SK-N-SH (cell line): ENCODE measurements at regions not wholly inside any gene's neighbourhood (a gene's known extent, or its start where the extent isn't known, plus 50 kb on each side); places are given as distances from the start of the nearest gene placed in this dataset.

Source experiments
- CTCF ChIA-PET: fragments of 300-600, 350-600 bp; formaldehyde crosslinking; extraction: SDS; loops from one replicate; lab custom pipeline; 2021; lab: Yijun Ruan, JAX
- POLR2A ChIA-PET: fragments of 350-600 bp; sonication (Branson Sonifier 250); formaldehyde crosslinking; extraction: SDS; loops from one replicate; lab custom pipeline; 2020; ENCODE audit warnings: antibody characterized with exemption, inconsistent platforms; lab: Yijun Ruan, JAX
- DNase-seq: peaks from one replicate; pipeline ENCODE4 v3.0.0; 2012
- H2AFZ ChIP-seq: fragments of 200-600 bp; sonication (generic); 2 replicates; pipeline ENCODE4 v1.8.1; 2016; ENCODE audit warnings: antibody characterized with exemption, mild to moderate bottlenecking, low read depth
- H3F3A ChIP-seq: fragments of 200-600 bp; sonication (generic); replicated peaks from 2 replicates; pipeline ENCODE3; 2016; ENCODE audit warnings: antibody characterized with exemption, mild to moderate bottlenecking; ENCODE audit not compliant: insufficient read depth
- H3K27ac ChIP-seq, 2 experiments: fragments of 200-500 bp in 1 of 2; fragments of 200-600 bp in 1 of 2; sonication (Bioruptor generic) in 1 of 2; sonication (generic), shearing (Covaris generic) in 1 of 2; 2 replicates each; pipeline versions ENCODE4 v1.5.1 to v1.6.1; 2014 to 2016; ENCODE audit warnings: low read depth in 2 of 2, inconsistent platforms in 1 of 2, low read length in 1 of 2, mild to moderate bottlenecking in 1 of 2, mixed read lengths in 1 of 2
- H3K27me3 ChIP-seq: fragments of 200-600 bp; sonication (generic), shearing (Covaris generic); 2 replicates; pipeline ENCODE4 v1.6.1; 2016; ENCODE audit warnings: mixed run types; ENCODE audit not compliant: insufficient read depth
- H3K36me3 ChIP-seq, 2 experiments: fragments of 200-500 bp in 1 of 2; fragments of 200-600 bp in 1 of 2; sonication (Bioruptor generic) in 1 of 2; sonication (generic) in 1 of 2; replicated peaks in 1 of 2; 2 replicates each; pipeline versions ENCODE3 to v1.5.1; 2014 to 2016; ENCODE audit warnings: low read length in 1 of 2, mild to moderate bottlenecking in 1 of 2; ENCODE audit not compliant: insufficient read depth in 2 of 2, control insufficient read depth in 1 of 2
- H3K4me1 ChIP-seq, 2 experiments: fragments of 200-500 bp in 1 of 2; fragments of 200-600 bp in 1 of 2; sonication (Bioruptor generic) in 1 of 2; sonication (generic), shearing (Covaris generic) in 1 of 2; 2 replicates each; pipeline versions ENCODE4 v1.5.1 to v1.6.1; 2014 to 2016; ENCODE audit warnings: low read depth in 1 of 2, low read length in 1 of 2, mixed run types in 1 of 2; ENCODE audit not compliant: insufficient read depth in 2 of 2, control insufficient read depth in 1 of 2
- H3K4me2 ChIP-seq: fragments of 200-600 bp; sonication (generic), shearing (Covaris generic); 2 replicates; pipeline ENCODE4 v1.6.1; 2017; ENCODE audit warnings: mixed run types
- H3K4me3 ChIP-seq, 2 experiments: fragments of 200-500 bp in 1 of 2; fragments of 200-600 bp in 1 of 2; sonication (Bioruptor generic) in 1 of 2; sonication (generic), shearing (Covaris generic) in 1 of 2; 2 replicates each; pipeline versions ENCODE4 v1.5.1 to v1.8.1; 2014 to 2016; ENCODE audit warnings: low read depth in 2 of 2, inconsistent platforms in 1 of 2, low read length in 1 of 2, mild to moderate bottlenecking in 1 of 2, mixed read lengths in 1 of 2, moderate library complexity in 1 of 2
- H3K79me2 ChIP-seq: fragments of 200-600 bp; sonication (generic); 2 replicates; pipeline ENCODE4 v1.8.1; 2017; ENCODE audit warnings: mild to moderate bottlenecking; ENCODE audit not compliant: insufficient read depth
- H3K9ac ChIP-seq: fragments of 200-600 bp; sonication (generic); 2 replicates; pipeline ENCODE4 v1.6.1; 2017; ENCODE audit warnings: mixed run types
- H3K9me2 ChIP-seq: fragments of 200-600 bp; sonication (generic); 2 replicates; pipeline ENCODE4 v1.6.1; 2017; ENCODE audit warnings: mixed run types
- H3K9me3 ChIP-seq: fragments of 200-600 bp; sonication (generic); 2 replicates; pipeline ENCODE4 v1.6.1; 2017; ENCODE audit warnings: mixed run types, mild to moderate bottlenecking, moderate library complexity
- H4K20me1 ChIP-seq: fragments of 200-600 bp; sonication (generic); 2 replicates; pipeline ENCODE4 v1.6.1; 2017; ENCODE audit warnings: mild to moderate bottlenecking, mixed run types; ENCODE audit not compliant: insufficient read depth
- EP300 ChIP-seq, 2 experiments: IDR thresholded peaks; 2 replicates each; pipeline versions ENCODE4 v1.4.0 to v1.6.1; 2012; ENCODE audit warnings: borderline replicate concordance in 1 of 2, low read depth in 1 of 2, low read length in 1 of 2
- EZH2phosphoT487 ChIP-seq: fragments of 200-600 bp; sonication (generic); IDR thresholded peaks from 2 replicates; pipeline ENCODE4 v1.6.1; 2017; ENCODE audit warnings: low read depth, mixed run types, mild to moderate bottlenecking, antibody characterized with exemption, moderate library complexity, borderline replicate concordance
- FOXJ3 ChIP-seq: sonication (generic); formaldehyde crosslinking; IDR thresholded peaks from 2 replicates; pipeline ENCODE4 v1.5.1; 2020; ENCODE audit warnings: mild to moderate bottlenecking, missing genetic modification reagents
- FOXM1 ChIP-seq: IDR thresholded peaks from 2 replicates; pipeline ENCODE4 v1.4.0; 2012; ENCODE audit warnings: low read depth, mild to moderate bottlenecking
- GATA2 ChIP-seq: sonication (generic); formaldehyde crosslinking; IDR thresholded peaks from 2 replicates; pipeline ENCODE4 v1.5.0; 2020; ENCODE audit warnings: mild to moderate bottlenecking, missing genetic modification reagents
- MAX ChIP-seq: IDR thresholded peaks from 2 replicates; pipeline ENCODE4 v1.4.0; 2012; ENCODE audit warnings: low read depth
- MEF2A ChIP-seq: IDR thresholded peaks from 2 replicates; pipeline ENCODE4 v1.4.0; 2012; ENCODE audit warnings: low read depth, borderline replicate concordance
- MXI1 ChIP-seq: IDR thresholded peaks from 2 replicates; pipeline ENCODE4 v1.6.1; 2012; ENCODE audit warnings: mild to moderate bottlenecking, low read depth, low read length, improper control_type of control experiment
- NFIC ChIP-seq: IDR thresholded peaks from 2 replicates; pipeline ENCODE4 v1.4.0; 2012; ENCODE audit warnings: borderline replicate concordance
- NRF1 ChIP-seq: IDR thresholded peaks from 2 replicates; pipeline ENCODE4 v1.6.1; 2012; ENCODE audit warnings: low read depth, mild to moderate bottlenecking, low read length
- REST ChIP-seq: IDR thresholded peaks from 2 replicates; pipeline ENCODE4 v1.6.1; 2012; ENCODE audit warnings: mild to moderate bottlenecking, low read depth, low read length, moderate library complexity
- RFX5 ChIP-seq: IDR thresholded peaks from 2 replicates; pipeline ENCODE4 v1.6.1; 2012; ENCODE audit warnings: mild to moderate bottlenecking, improper control_type of control experiment, low read length
- SIN3A ChIP-seq: IDR thresholded peaks from 2 replicates; pipeline ENCODE4 v1.6.1; 2012; ENCODE audit warnings: low read depth, mild to moderate bottlenecking, low read length, moderate library complexity, borderline replicate concordance
- WGBS: methylation state at CpG from one replicate; pipeline ENCODE4 v1.1.6; 2017; ENCODE audit warnings: low lambda C conversion rate; 5-methylcytosine and 5-hydroxymethylcytosine counted together
- TF ChIP-seq, protein P1 (sequence below): IDR thresholded peaks from 2 replicates; pipeline ENCODE4 v1.4.0; 2012; ENCODE audit warnings: low read depth, borderline replicate concordance
- TF ChIP-seq, protein P2 (sequence below): IDR thresholded peaks from 2 replicates; pipeline ENCODE4 v1.4.0; 2012; ENCODE audit warnings: low read depth, borderline replicate concordance

DNA sequence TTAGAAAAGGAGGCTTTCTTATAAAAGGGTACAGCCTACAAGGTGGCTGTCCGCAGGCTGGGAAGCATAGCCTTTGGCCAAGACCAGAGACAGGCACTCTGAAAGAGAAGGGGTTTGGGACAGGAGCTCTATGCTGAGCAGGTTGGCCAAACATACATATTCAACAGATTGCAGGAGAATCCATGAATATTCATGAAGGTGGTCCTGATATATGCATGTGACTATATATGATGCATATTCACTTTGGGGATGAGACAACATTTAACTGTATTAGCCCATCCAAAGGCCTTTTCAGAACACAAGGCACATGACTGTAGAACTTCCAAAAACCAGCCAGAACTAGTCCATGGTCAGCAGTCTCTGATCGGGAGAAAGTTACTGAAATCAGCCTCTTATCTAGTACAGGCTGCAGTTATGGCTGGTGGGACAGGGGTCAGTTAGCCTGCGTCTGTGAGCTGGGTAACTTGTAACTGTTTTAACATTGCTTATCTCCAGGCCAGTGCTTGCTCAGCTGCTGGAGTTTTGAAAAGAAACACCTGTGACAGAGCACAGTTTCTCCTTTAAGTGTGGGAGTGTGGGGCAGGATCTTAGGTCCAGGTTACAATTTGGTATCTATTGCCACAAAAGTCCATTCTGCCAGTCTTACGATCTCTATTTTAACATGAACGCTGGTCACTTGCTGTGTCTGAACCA lies 924.2 kb downstream of the UQCRFS1 start:
- Histone ChIP-seq H3K9me2 (no peaks in the 10 kb centered on the region), H2AFZ (no peak overlapping the region), H3K4me3 (no peak overlapping the region), H3K9me3 (no peaks in the 10 kb centered on the region), H3K27ac (no peak overlapping the region), H3K79me2 (no peaks in the 10 kb centered on the region), H3K27me3 (no peaks in the 10 kb centered on the region), H3K4me2 (no peak overlapping the region), H3F3A (no peaks in the 10 kb centered on the region), H4K20me1 (no peaks in the 10 kb centered on the region), H3K9ac (no peak overlapping the region), H3K4me1 (no peaks in the 10 kb centered on the region; a peak in 1 of 4 replicates), H3K36me3 (no peaks in the 10 kb centered on the region)
- ChIA-PET POLR2A (no interaction called here), CTCF (no interaction called here)
- 8% methylated on average over 5 of the region's 5 CpGs for WGBS
- TF ChIP-seq EZH2phosphoT487: no peak
- no peak for TF ChIP-seq SIN3A
- TF ChIP-seq EP300 (IDR thresholded peaks at IDR 0.05; ENCODE audit: borderline replicate concordance in 1 of 2, low read depth in 1 of 2, low read length in 1 of 2): no peak
- no peak for TF ChIP-seq RFX5
- no peak for TF ChIP-seq FOXJ3 (CRISPR knock-in tag)
- TF ChIP-seq MEF2A: no peak
- TF ChIP-seq MXI1: no peak
- TF ChIP-seq FOXM1: no peak
- TF ChIP-seq, protein P1, sequence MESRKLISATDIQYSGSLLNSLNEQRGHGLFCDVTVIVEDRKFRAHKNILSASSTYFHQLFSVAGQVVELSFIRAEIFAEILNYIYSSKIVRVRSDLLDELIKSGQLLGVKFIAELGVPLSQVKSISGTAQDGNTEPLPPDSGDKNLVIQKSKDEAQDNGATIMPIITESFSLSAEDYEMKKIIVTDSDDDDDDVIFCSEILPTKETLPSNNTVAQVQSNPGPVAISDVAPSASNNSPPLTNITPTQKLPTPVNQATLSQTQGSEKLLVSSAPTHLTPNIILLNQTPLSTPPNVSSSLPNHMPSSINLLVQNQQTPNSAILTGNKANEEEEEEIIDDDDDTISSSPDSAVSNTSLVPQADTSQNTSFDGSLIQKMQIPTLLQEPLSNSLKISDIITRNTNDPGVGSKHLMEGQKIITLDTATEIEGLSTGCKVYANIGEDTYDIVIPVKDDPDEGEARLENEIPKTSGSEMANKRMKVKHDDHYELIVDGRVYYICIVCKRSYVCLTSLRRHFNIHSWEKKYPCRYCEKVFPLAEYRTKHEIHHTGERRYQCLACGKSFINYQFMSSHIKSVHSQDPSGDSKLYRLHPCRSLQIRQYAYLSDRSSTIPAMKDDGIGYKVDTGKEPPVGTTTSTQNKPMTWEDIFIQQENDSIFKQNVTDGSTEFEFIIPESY: no peak
- TF ChIP-seq GATA2: no peak
- no peak for TF ChIP-seq MAX
- no peak for TF ChIP-seq NFIC
- TF ChIP-seq NRF1: no peak
- DNase-seq: no peak

DNA sequence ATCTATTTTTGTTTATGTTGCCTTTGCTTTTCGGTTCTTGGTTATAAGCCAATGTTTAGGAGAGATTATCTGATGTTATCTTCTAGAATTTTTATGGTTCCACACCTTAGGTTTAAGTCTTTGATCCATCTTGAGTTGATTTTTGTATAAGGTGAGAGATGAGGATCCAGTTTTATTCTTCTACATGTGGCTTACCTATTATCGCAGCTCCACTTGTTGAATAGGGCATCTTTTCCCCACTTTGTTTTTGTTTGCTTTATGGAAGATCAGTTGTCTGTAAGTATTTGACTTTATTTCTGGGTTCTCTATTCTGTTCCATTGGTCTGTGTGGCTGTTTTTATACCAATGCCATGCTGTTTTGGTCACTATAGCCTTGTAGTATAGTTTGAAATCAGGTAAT lies 927.0 kb downstream of the UQCRFS1 start:
- no peaks in the 10 kb centered on the region for H3K27me3 ChIP-seq
- H3K79me2 ChIP-seq: no peaks in the 10 kb centered on the region
- no peaks in the 10 kb centered on the region for H4K20me1 ChIP-seq
- no peak overlapping the region for H3K27ac ChIP-seq
- no peak overlapping the region for H2AFZ ChIP-seq
- H3F3A ChIP-seq: no peaks in the 10 kb centered on the region
- no peak overlapping the region for H3K4me3 ChIP-seq
- no peak overlapping the region for H3K9ac ChIP-seq
- ChIA-PET POLR2A (no interaction called here), CTCF (no interaction called here)
- no peak overlapping the region for H3K4me2 ChIP-seq
- H3K9me2 ChIP-seq: no peaks in the 10 kb centered on the region
- H3K9me3 ChIP-seq: no peaks in the 10 kb centered on the region
- no peak for TF ChIP-seq REST
- TF ChIP-seq, protein P2, sequence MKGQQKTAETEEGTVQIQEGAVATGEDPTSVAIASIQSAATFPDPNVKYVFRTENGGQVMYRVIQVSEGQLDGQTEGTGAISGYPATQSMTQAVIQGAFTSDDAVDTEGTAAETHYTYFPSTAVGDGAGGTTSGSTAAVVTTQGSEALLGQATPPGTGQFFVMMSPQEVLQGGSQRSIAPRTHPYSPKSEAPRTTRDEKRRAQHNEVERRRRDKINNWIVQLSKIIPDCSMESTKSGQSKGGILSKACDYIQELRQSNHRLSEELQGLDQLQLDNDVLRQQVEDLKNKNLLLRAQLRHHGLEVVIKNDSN: no peak
- no peaks in the 10 kb centered on the region; a peak in 1 of 4 replicates for H3K4me1 ChIP-seq
- 21% methylated on average over 2 of the region's 2 CpGs for WGBS
- DNase-seq: no peak
- H3K36me3 ChIP-seq: no peaks in the 10 kb centered on the region
